ENCODE measurements at regions not wholly inside any gene's neighbourhood (a gene's known extent, or its start where the extent isn't known, plus 50 kb on each side); places are given as distances from the start of the nearest gene placed in this dataset.

- H3K9me3 ChIP-seq, result no peaks in the 10 kb centered on the region
- TF ChIP-seq CTCF (IDR thresholded peaks at IDR 0.05), result no peak
- intact Hi-C loops (cut with DNase I; ENCODE audit: low total_unique reads), result no loop called here
- H3K4me1 ChIP-seq, result no peaks in the 10 kb centered on the region
- H3K4me3 ChIP-seq, result no peak overlapping the region
- H3K27me3 ChIP-seq, result no peaks in the 10 kb centered on the region
- H3K36me3 ChIP-seq, result no peaks in the 10 kb centered on the region
- DNase-seq, result no peak
- no peak overlapping the region for H3K27ac ChIP-seq
Measured at GRCh38 chr6:131354356-131354755, 218.7 kb upstream of the ARG1 start.

DNA sequence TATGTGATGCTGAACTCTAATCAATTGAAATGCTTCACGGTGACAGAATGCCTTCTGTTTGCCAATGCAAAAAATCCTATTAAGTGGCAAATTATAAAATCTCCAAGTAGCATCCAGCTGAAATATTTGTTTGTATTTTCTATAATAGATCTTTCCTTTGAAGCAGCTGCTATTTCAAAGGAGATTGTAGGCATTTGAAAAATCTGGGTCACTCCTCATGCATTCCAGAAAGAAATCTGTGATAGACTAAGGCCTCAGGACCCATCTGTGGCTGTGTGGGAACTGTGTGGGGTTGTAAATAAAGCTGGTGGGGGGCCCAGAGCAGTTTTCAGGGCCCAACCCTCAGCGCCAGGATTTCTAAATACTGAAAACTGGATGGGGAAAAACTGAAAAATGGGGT lies 216.9 kb upstream of the ARG1 start:
- intact Hi-C loops (cut with DNase I; ENCODE audit: low total_unique reads), result no loop called here
- no peak for TF ChIP-seq CTCF (IDR thresholded peaks at IDR 0.05)
- Histone ChIP-seq H3K4me3 (no peak overlapping the region), H3K9me3 (no peaks in the 10 kb centered on the region), H3K36me3 (no peaks in the 10 kb centered on the region), H3K27ac (no peak overlapping the region), H3K27me3 (no peaks in the 10 kb centered on the region), H3K4me1 (no peaks in the 10 kb centered on the region)
- DNase-seq, result no peak

GRCh38 chr6:131357501-131357900 lies 215.5 kb upstream of the ARG1 start:
- TF ChIP-seq CTCF (IDR thresholded peaks at IDR 0.05), result no peak

GRCh38 chr6:131362070-131362469 lies 211.0 kb upstream of the ARG1 start:
- H3K4me3 ChIP-seq, result no peak overlapping the region
- no peak for TF ChIP-seq CTCF (IDR thresholded peaks at IDR 0.05)
- no peak overlapping the region for H3K27ac ChIP-seq
- H3K36me3 ChIP-seq, result no peaks in the 10 kb centered on the region
- H3K4me1 ChIP-seq, result no peaks in the 10 kb centered on the region
- DNase-seq, result no peak
- intact Hi-C loops (cut with DNase I; ENCODE audit: low total_unique reads), result no loop called here
- no peaks in the 10 kb centered on the region for H3K9me3 ChIP-seq
- H3K27me3 ChIP-seq, result no peaks in the 10 kb centered on the region

More at GRCh38 chr6:131357501-131357900, 215.5 kb upstream of the ARG1 start:
- Histone ChIP-seq H3K9me3 (no peaks in the 10 kb centered on the region), H3K4me1 (no peaks in the 10 kb centered on the region), H3K36me3 (no peaks in the 10 kb centered on the region), H3K27me3 (no peaks in the 10 kb centered on the region), H3K4me3 (no peak overlapping the region), H3K27ac (no peak overlapping the region)
- DNase-seq, result no peak
- intact Hi-C loops (cut with DNase I; ENCODE audit: low total_unique reads), result no loop called here

DNA sequence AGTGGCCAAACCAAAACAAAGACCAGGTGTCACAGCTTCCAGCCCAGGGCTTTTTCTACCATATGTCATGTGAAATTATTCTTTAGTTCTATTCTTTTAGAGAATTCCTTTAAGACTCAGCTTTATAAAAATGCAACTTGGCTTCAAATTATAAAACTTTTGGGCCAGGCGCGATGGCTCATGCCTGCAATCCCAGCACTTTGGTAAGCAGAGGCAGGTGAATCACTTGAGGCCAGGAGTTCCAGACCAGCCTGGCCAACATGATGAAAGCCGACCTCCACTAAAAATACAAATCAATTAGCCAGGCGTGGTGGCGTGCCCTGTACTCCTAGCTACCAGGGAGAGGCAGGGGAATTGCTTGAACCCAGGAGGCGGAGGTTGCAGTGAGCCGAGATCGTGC lies 210.3 kb upstream of the ARG1 start:
- DNase-seq, result no peak
- intact Hi-C loops (cut with DNase I; ENCODE audit: low total_unique reads), result no loop called here
- TF ChIP-seq CTCF (IDR thresholded peaks at IDR 0.05), result no peak
- no peaks in the 10 kb centered on the region for H3K27me3 ChIP-seq
- no peaks in the 10 kb centered on the region for H3K36me3 ChIP-seq
- H3K4me3 ChIP-seq, result no peak overlapping the region
- H3K4me1 ChIP-seq, result no peaks in the 10 kb centered on the region
- H3K9me3 ChIP-seq, result no peaks in the 10 kb centered on the region
- H3K27ac ChIP-seq, result no peak overlapping the region
